Thyroid gland (tissue), 4 donors: ENCODE measurements at regions not wholly inside any gene's neighbourhood (a gene's known extent, or its start where the extent isn't known, plus 50 kb on each side); places are given as distances from the start of the nearest gene placed in this dataset.

Source experiments
- POLR2A ChIP-seq, 2 donors: fragments of 450-650 bp; IDR thresholded peaks; one replicate each; pipeline ENCODE4 v1.6.1; 2017; ENCODE audit warnings: antibody characterized with exemption in 2 of 2, mild to moderate bottlenecking in 2 of 2, moderate library complexity in 1 of 2
- TF ChIP-seq, protein P1 (sequence below), 6 experiments: fragments of 200-600 bp in 3 of 6; fragments of 450-650 bp in 3 of 6; sonication (generic) in 3 of 6; IDR thresholded peaks; one replicate each; pipeline ENCODE4 v1.5.1; 2016 to 2019; ENCODE audit warnings: antibody characterized with exemption in 6 of 6, mild to moderate bottlenecking in 2 of 6, inconsistent platforms in 1 of 6, moderate library complexity in 1 of 6

DNA sequence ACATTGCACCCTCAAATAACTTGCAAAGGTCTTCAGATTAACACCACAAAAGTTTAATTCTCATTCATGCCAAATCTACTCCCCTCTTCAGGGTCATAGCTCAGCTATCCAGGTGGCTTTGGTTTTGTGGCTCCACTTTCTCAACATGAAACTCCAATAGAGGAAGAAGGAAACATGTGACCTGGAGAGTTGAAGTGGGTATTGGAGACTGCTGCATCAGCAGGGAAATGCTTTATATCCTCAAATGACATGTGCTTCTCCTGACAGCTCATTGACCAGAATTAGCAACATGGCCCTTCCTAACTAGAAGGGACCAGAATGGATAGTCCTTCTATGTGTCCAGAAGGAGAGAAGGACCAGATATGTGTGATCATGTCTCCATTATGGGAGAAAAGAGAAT lies 73.6 kb downstream of the TLR4 start:
- TF ChIP-seq, protein P1, sequence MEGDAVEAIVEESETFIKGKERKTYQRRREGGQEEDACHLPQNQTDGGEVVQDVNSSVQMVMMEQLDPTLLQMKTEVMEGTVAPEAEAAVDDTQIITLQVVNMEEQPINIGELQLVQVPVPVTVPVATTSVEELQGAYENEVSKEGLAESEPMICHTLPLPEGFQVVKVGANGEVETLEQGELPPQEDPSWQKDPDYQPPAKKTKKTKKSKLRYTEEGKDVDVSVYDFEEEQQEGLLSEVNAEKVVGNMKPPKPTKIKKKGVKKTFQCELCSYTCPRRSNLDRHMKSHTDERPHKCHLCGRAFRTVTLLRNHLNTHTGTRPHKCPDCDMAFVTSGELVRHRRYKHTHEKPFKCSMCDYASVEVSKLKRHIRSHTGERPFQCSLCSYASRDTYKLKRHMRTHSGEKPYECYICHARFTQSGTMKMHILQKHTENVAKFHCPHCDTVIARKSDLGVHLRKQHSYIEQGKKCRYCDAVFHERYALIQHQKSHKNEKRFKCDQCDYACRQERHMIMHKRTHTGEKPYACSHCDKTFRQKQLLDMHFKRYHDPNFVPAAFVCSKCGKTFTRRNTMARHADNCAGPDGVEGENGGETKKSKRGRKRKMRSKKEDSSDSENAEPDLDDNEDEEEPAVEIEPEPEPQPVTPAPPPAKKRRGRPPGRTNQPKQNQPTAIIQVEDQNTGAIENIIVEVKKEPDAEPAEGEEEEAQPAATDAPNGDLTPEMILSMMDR (IDR thresholded peaks at IDR 0.05): no peak
- no peak for TF ChIP-seq POLR2A (IDR thresholded peaks at IDR 0.05)
